ENCODE measurements at regions not wholly inside any gene's neighbourhood (a gene's known extent, or its start where the extent isn't known, plus 50 kb on each side); places are given as distances from the start of the nearest gene placed in this dataset.

DNA sequence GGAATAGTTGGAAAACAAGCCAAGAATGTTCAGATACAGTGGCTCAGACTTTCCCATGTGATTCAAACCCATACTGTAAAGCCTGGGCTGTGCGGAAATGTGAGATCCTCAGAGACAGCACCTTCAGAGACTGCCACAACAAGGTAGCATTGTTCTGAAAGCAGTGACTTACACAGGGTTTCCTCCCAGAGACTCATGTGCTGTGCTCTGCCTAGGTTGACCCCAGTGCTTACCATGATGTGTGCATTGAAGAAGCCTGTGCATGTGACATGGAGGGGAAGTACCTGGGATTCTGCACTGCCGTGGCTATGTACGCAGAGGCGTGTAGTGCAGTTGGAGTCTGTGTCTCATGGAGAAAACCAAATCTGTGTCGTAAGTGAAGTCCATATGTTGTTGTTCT lies 219.4 kb downstream of the LRRK2 start:
- TF ChIP-seq, protein P1, sequence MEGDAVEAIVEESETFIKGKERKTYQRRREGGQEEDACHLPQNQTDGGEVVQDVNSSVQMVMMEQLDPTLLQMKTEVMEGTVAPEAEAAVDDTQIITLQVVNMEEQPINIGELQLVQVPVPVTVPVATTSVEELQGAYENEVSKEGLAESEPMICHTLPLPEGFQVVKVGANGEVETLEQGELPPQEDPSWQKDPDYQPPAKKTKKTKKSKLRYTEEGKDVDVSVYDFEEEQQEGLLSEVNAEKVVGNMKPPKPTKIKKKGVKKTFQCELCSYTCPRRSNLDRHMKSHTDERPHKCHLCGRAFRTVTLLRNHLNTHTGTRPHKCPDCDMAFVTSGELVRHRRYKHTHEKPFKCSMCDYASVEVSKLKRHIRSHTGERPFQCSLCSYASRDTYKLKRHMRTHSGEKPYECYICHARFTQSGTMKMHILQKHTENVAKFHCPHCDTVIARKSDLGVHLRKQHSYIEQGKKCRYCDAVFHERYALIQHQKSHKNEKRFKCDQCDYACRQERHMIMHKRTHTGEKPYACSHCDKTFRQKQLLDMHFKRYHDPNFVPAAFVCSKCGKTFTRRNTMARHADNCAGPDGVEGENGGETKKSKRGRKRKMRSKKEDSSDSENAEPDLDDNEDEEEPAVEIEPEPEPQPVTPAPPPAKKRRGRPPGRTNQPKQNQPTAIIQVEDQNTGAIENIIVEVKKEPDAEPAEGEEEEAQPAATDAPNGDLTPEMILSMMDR (conservative IDR thresholded peaks at IDR 0.05; ENCODE audit: low read depth in 2 of 2) = no peak
- TF ChIP-seq POLR2AphosphoS5 (IDR thresholded peaks at IDR 0.05; ENCODE audit: low read depth) (no peak), EZH2 (IDR thresholded peaks at IDR 0.05; ENCODE audit: low read depth, unreplicated experiment) (no peak), ZNF114 (CRISPR knock-in tag; IDR thresholded peaks at IDR 0.05) (no peak), STAT1 (IDR thresholded peaks at IDR 0.05; ENCODE audit: unreplicated experiment) (no peak)
- TF ChIP-seq, protein P2, sequence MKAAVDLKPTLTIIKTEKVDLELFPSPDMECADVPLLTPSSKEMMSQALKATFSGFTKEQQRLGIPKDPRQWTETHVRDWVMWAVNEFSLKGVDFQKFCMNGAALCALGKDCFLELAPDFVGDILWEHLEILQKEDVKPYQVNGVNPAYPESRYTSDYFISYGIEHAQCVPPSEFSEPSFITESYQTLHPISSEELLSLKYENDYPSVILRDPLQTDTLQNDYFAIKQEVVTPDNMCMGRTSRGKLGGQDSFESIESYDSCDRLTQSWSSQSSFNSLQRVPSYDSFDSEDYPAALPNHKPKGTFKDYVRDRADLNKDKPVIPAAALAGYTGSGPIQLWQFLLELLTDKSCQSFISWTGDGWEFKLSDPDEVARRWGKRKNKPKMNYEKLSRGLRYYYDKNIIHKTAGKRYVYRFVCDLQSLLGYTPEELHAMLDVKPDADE (IDR thresholded peaks at IDR 0.05) = no peak
- TF ChIP-seq, protein P3, sequence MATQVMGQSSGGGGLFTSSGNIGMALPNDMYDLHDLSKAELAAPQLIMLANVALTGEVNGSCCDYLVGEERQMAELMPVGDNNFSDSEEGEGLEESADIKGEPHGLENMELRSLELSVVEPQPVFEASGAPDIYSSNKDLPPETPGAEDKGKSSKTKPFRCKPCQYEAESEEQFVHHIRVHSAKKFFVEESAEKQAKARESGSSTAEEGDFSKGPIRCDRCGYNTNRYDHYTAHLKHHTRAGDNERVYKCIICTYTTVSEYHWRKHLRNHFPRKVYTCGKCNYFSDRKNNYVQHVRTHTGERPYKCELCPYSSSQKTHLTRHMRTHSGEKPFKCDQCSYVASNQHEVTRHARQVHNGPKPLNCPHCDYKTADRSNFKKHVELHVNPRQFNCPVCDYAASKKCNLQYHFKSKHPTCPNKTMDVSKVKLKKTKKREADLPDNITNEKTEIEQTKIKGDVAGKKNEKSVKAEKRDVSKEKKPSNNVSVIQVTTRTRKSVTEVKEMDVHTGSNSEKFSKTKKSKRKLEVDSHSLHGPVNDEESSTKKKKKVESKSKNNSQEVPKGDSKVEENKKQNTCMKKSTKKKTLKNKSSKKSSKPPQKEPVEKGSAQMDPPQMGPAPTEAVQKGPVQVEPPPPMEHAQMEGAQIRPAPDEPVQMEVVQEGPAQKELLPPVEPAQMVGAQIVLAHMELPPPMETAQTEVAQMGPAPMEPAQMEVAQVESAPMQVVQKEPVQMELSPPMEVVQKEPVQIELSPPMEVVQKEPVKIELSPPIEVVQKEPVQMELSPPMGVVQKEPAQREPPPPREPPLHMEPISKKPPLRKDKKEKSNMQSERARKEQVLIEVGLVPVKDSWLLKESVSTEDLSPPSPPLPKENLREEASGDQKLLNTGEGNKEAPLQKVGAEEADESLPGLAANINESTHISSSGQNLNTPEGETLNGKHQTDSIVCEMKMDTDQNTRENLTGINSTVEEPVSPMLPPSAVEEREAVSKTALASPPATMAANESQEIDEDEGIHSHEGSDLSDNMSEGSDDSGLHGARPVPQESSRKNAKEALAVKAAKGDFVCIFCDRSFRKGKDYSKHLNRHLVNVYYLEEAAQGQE (IDR thresholded peaks at IDR 0.05; ENCODE audit: unreplicated experiment) = no peak

Measured in GM23338 (cell line).